ENCODE measurements at regions not wholly inside any gene's neighbourhood (a gene's known extent, or its start where the extent isn't known, plus 50 kb on each side); places are given as distances from the start of the nearest gene placed in this dataset.

GRCh38 chr5:124192716-124193115, 553.7 kb downstream of the ZNF608 start (continued):
- no peak for TF ChIP-seq ARID5B (CRISPR knock-in tag; IDR thresholded peaks at IDR 0.05)

- Histone ChIP-seq H3K4me2 (ENCODE audit: low read depth, low read length) (no peak overlapping the region), H3K4me3 (replicated peaks in 1 of 3; ENCODE audit: insufficient read depth in 1 of 3, low read depth in 2 of 3, low read length in 3 of 3) (no peak overlapping the region), H3K9ac (ENCODE audit: insufficient read depth, low read depth, low read length) (no peak overlapping the region), H3K9me3 (ENCODE audit: low read length) (no peaks in the 10 kb centered on the region), H3K4me1 (ENCODE audit: insufficient read depth, low read length) (no peaks in the 10 kb centered on the region), H3K79me2 (ENCODE audit: insufficient read depth, low read length) (no peaks in the 10 kb centered on the region), H3K27ac (ENCODE audit: extremely low read length, insufficient read depth, low read length) (no peak overlapping the region), H3K27me3 (ENCODE audit: control insufficient read depth in 1 of 2, insufficient read depth in 2 of 2, low read length in 2 of 2) (no peaks in the 10 kb centered on the region), H4K20me1 (ENCODE audit: insufficient read depth, low read length) (no peaks in the 10 kb centered on the region), H2AFZ (ENCODE audit: low read length) (no peak overlapping the region), H3K36me3 (replicated peaks in 1 of 2; ENCODE audit: control insufficient read depth in 1 of 2, insufficient read depth in 2 of 2, low read length in 2 of 2) (no peaks in the 10 kb centered on the region)
- 17% methylated on average over 3 of the region's 3 CpGs for WGBS (ENCODE audit: low lambda C conversion rate)
- in situ Hi-C loops (cut with HindIII; ENCODE audit: extremely low pct_ligation_motif_present, low pct_unique_long_range_greater_than_20kb) (no loop called here), intact Hi-C loops (cut with micrococcal nuclease; ENCODE audit: unreplicated experiment) (no loop called here)
- CTCF ChIA-PET (ENCODE audit: low intra/inter-chr PET ratio, low total read pairs), result no interaction called here
- BruUV-seq (replicated peaks), result no TSS peak
- no peak for FAIRE-seq
- POLR2A ChIA-PET, result no interaction called here
- TF ChIP-seq ZNF672 (CRISPR knock-in tag; IDR thresholded peaks at IDR 0.05) (no peak), DR1 (CRISPR knock-in tag; IDR thresholded peaks at IDR 0.05) (no peak), PHF20 (CRISPR knock-in tag; IDR thresholded peaks at IDR 0.05) (no peak), ZBTB14 (CRISPR knock-in tag; IDR thresholded peaks at IDR 0.05) (no peak), MED1 (CRISPR knock-in tag; IDR thresholded peaks at IDR 0.05) (no peak), YY1 (IDR thresholded peaks at IDR 0.05; ENCODE audit: insufficient read depth, insufficient replicate concordance, low read depth, low read length) (no peak), MXD1 (CRISPR knock-in tag; IDR thresholded peaks at IDR 0.05) (no peak), ETS1 (CRISPR knock-in tag; IDR thresholded peaks at IDR 0.05) (no peak), ZNF615 (CRISPR knock-in tag; IDR thresholded peaks at IDR 0.05; ENCODE audit: borderline replicate concordance) (no peak), SNAPC2 (CRISPR knock-in tag; IDR thresholded peaks at IDR 0.05) (no peak), ZBTB7B (CRISPR knock-in tag; IDR thresholded peaks at IDR 0.05) (no peak), NFRKB (IDR thresholded peaks at IDR 0.05) (no peak)
- no peak for ATAC-seq
- DNase-seq (ENCODE audit: low spot score), result no peak
Observed at GRCh38 chr5:124185716-124186115, 560.7 kb downstream of the ZNF608 start.
